NB4 (cell line): ENCODE measurements at regions not wholly inside any gene's neighbourhood (a gene's known extent, or its start where the extent isn't known, plus 50 kb on each side); places are given as distances from the start of the nearest gene placed in this dataset.

Experiments
- DNase-seq: peaks from one replicate; pipeline ENCODE4 v3.0.0; 2010; ENCODE audit warnings: low read depth
- H3K4me3 ChIP-seq: one replicate; pipeline ENCODE4 v1.5.1; 2011; ENCODE audit warnings: mild to moderate bottlenecking, low read depth, low read length, moderate library complexity
- CTCF ChIP-seq: IDR thresholded peaks from one replicate; pipeline ENCODE4 v1.5.1; 2012; ENCODE audit warnings: low read depth, low read length
- MAX ChIP-seq: IDR thresholded peaks from 2 replicates; pipeline ENCODE4 v1.6.1; 2011; ENCODE audit warnings: low read depth, low read length
- MYC ChIP-seq: IDR thresholded peaks from 2 replicates; pipeline ENCODE4 v1.6.1; 2011; ENCODE audit warnings: low read depth, low read length
- POLR2A ChIP-seq: IDR thresholded peaks from 2 replicates; pipeline ENCODE4 v1.6.1; 2011; ENCODE audit warnings: mild to moderate bottlenecking; ENCODE audit not compliant: insufficient read length; ENCODE audit errors: extremely low read depth

GRCh38 chr2:238601433-238602222 lies 174.9 kb downstream of the ASB1 start:
- DNase-seq, result no peak
- TF ChIP-seq MYC (no peak), CTCF (no peak), POLR2A (no peak), MAX (no peak)
- H3K4me3 ChIP-seq, result no peak overlapping the region

- no peak for DNase-seq
- no peak overlapping the region for H3K4me3 ChIP-seq
- TF ChIP-seq MAX (no peak), MYC (no peak), POLR2A (no peak), CTCF (no peak)
These were observed 175.7 kb downstream of the ASB1 start for GRCh38 chr2:238602223-238602960.

- no peak for DNase-seq
- TF ChIP-seq CTCF (no peak), MYC (no peak), MAX (no peak), POLR2A (no peak)
- H3K4me3 ChIP-seq, result no peak overlapping the region
These were observed 176.9 kb downstream of the ASB1 start for GRCh38 chr2:238603596-238603995.

- no peak for DNase-seq
- no peak overlapping the region for H3K4me3 ChIP-seq
- TF ChIP-seq MAX, result no peak
- no peak for TF ChIP-seq POLR2A
- TF ChIP-seq CTCF, result no peak
- no peak for TF ChIP-seq MYC
These were observed 179.6 kb downstream of the ASB1 start for GRCh38 chr2:238606311-238606710.

- no peak for DNase-seq
- TF ChIP-seq MYC, result no peak
- TF ChIP-seq POLR2A, result no peak
- TF ChIP-seq CTCF, result no peak
- TF ChIP-seq MAX, result no peak
- no peak overlapping the region for H3K4me3 ChIP-seq
These were observed 186.9 kb downstream of the ASB1 start for GRCh38 chr2:238613610-238614009.
